Cardiac fibroblast (primary cell): ENCODE measurements at regions not wholly inside any gene's neighbourhood (a gene's known extent, or its start where the extent isn't known, plus 50 kb on each side); places are given as distances from the start of the nearest gene placed in this dataset.

ENCODE experiments used
- DNase-seq, 2 donors: peaks; one replicate each; pipeline versions ENCODE4 v3.0.0 to v3.0.0-alpha.2; 2010; ENCODE audit warnings: low read depth in 2 of 2
- H3K4me3 ChIP-seq, 2 donors: replicated peaks in 1 of 2; 1 replicate in 1 of 2; 2 replicates in 1 of 2; pipeline ENCODE4 v1.5.1; 2011; ENCODE audit warnings: low read depth in 2 of 2, low read length in 2 of 2, mild to moderate bottlenecking in 2 of 2, moderate library complexity in 1 of 2
- TF ChIP-seq, protein P1 (sequence below): IDR thresholded peaks from one replicate; pipeline ENCODE4 v1.5.1; 2011; ENCODE audit warnings: low read depth, mild to moderate bottlenecking, low read length, inconsistent platforms

DNA sequence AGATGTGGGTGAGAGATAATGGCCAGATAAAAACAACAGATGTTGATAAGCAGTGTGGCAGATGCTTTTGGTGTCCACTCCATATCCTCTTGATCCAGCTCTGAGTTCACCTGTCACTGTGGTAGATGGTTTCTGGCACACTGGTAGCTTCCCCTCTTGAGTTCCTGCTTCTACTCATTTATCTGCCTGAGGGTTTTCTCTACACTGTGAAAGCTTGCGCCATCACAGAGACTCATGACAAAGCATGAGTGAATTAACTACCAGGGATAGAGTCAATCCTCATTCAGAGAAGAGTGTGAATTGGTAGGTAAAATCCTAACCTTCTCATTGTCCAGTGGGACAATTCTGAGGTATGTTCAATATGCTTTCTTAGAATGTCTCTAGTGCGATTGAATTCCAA, 50.0 kb upstream of the ARHGEF26 start:
- H3K4me3 ChIP-seq = no peak overlapping the region
- DNase-seq = no peak
- TF ChIP-seq, protein P1, sequence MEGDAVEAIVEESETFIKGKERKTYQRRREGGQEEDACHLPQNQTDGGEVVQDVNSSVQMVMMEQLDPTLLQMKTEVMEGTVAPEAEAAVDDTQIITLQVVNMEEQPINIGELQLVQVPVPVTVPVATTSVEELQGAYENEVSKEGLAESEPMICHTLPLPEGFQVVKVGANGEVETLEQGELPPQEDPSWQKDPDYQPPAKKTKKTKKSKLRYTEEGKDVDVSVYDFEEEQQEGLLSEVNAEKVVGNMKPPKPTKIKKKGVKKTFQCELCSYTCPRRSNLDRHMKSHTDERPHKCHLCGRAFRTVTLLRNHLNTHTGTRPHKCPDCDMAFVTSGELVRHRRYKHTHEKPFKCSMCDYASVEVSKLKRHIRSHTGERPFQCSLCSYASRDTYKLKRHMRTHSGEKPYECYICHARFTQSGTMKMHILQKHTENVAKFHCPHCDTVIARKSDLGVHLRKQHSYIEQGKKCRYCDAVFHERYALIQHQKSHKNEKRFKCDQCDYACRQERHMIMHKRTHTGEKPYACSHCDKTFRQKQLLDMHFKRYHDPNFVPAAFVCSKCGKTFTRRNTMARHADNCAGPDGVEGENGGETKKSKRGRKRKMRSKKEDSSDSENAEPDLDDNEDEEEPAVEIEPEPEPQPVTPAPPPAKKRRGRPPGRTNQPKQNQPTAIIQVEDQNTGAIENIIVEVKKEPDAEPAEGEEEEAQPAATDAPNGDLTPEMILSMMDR = no peak
